CD14-positive monocyte (primary cell): ENCODE measurements at regions not wholly inside any gene's neighbourhood (a gene's known extent, or its start where the extent isn't known, plus 50 kb on each side); places are given as distances from the start of the nearest gene placed in this dataset.

Experiments
- DNase-seq, 3 donors: peaks; one replicate each; pipeline ENCODE4 v3.0.0-alpha.2; 2011 to 2022
- H2AFZ ChIP-seq: 2 replicates; pipeline ENCODE4 v1.6.0; 2012; ENCODE audit warnings: mild to moderate bottlenecking, low read depth, low read length, inconsistent platforms; ENCODE audit not compliant: insufficient read depth, poor library complexity, severe bottlenecking
- H3K27ac ChIP-seq, 2 donors: 1 replicate in 1 of 2; 2 replicates in 1 of 2; pipeline ENCODE4 v1.5.1; 2012 to 2013; ENCODE audit warnings: low read length in 2 of 2, control low read depth in 1 of 2, inconsistent platforms in 1 of 2, low read depth in 1 of 2, mild to moderate bottlenecking in 1 of 2
- H3K27me3 ChIP-seq, 2 donors: one replicate each; pipeline versions ENCODE4 v1.6.0 to v1.6.1; 2011 to 2013; ENCODE audit warnings: low read length in 2 of 2; ENCODE audit not compliant: control insufficient read depth in 2 of 2, insufficient read depth in 2 of 2
- H3K36me3 ChIP-seq, 2 donors: replicated peaks in 1 of 2; 1 replicate in 1 of 2; 2 replicates in 1 of 2; pipeline versions ENCODE4 v1.5.1 to v1.6.1; 2012 to 2013; ENCODE audit warnings: low read length in 2 of 2, control low read depth in 1 of 2, inconsistent platforms in 1 of 2, mild to moderate bottlenecking in 1 of 2; ENCODE audit not compliant: insufficient read depth in 2 of 2, control insufficient read depth in 1 of 2
- H3K4me1 ChIP-seq, 2 donors: 1 replicate in 1 of 2; 2 replicates in 1 of 2; pipeline versions ENCODE4 v1.5.1 to v1.6.1; 2012 to 2013; ENCODE audit warnings: low read length in 2 of 2, control low read depth in 1 of 2, inconsistent platforms in 1 of 2, mild to moderate bottlenecking in 1 of 2, moderate library complexity in 1 of 2; ENCODE audit not compliant: insufficient read depth in 2 of 2, control insufficient read depth in 1 of 2
- H3K4me2 ChIP-seq: replicated peaks from 2 replicates; pipeline ENCODE3; 2012; ENCODE audit warnings: low read length, moderate library complexity, mild to moderate bottlenecking; ENCODE audit not compliant: poor library complexity, severe bottlenecking; ENCODE audit errors: extremely low read depth
- H3K4me3 ChIP-seq, 3 experiments: fragments of 200-600 bp in 1 of 3; sonication (generic) in 1 of 3; replicated peaks in 1 of 3; 1 replicate in 2 of 3; 2 replicates in 1 of 3; pipeline ENCODE4 v1.5.1; 2011 to 2013; ENCODE audit warnings: low read length in 3 of 3, mild to moderate bottlenecking in 3 of 3, control low read depth in 2 of 3, low read depth in 2 of 3, inconsistent platforms in 1 of 3, moderate library complexity in 1 of 3
- H3K79me2 ChIP-seq: 2 replicates; pipeline ENCODE4 v1.6.0; 2012; ENCODE audit warnings: mild to moderate bottlenecking, control low read depth, inconsistent platforms, low read length, moderate library complexity; ENCODE audit not compliant: insufficient read depth
- H3K9ac ChIP-seq: 2 replicates; pipeline ENCODE4 v1.6.0; 2017; ENCODE audit warnings: low read length, mild to moderate bottlenecking; ENCODE audit not compliant: insufficient read depth, poor library complexity, severe bottlenecking
- H3K9me3 ChIP-seq, 2 donors: replicated peaks in 1 of 2; 1 replicate in 1 of 2; 2 replicates in 1 of 2; pipeline versions ENCODE4 v1.5.1 to v1.6.1; 2012 to 2013; ENCODE audit warnings: low read length in 2 of 2, control low read depth in 1 of 2; ENCODE audit not compliant: control insufficient read depth in 1 of 2, insufficient read depth in 1 of 2
- H4K20me1 ChIP-seq: 2 replicates; pipeline ENCODE4 v1.6.0; 2012; ENCODE audit warnings: mild to moderate bottlenecking, low read length, control low read depth, moderate library complexity; ENCODE audit not compliant: insufficient read depth
- H3K27ac Mint-ChIP-seq, 7 donors: one replicate each; pipeline ENCODE4 v1.8.0; 2020; ENCODE audit warnings: mild to moderate bottlenecking in 7 of 7, mixed read lengths in 7 of 7, moderate library complexity in 6 of 7, inconsistent platforms in 2 of 7
- H3K27me3 Mint-ChIP-seq, 3 donors: one replicate each; pipeline ENCODE4 v1.8.0; 2021 to 2022; ENCODE audit warnings: low read depth in 3 of 3, mild to moderate bottlenecking in 3 of 3, mixed read lengths in 3 of 3, moderate library complexity in 3 of 3, inconsistent platforms in 1 of 3
- H3K36me3 Mint-ChIP-seq, 2 donors: one replicate each; pipeline ENCODE4 v1.8.0; 2020; ENCODE audit warnings: mixed read lengths in 2 of 2, inconsistent platforms in 1 of 2, mild to moderate bottlenecking in 1 of 2
- H3K4me1 Mint-ChIP-seq: one replicate; pipeline ENCODE4 v1.8.0; 2020; ENCODE audit warnings: mild to moderate bottlenecking, mixed read lengths
- H3K4me3 Mint-ChIP-seq, 2 donors: one replicate each; pipeline ENCODE4 v1.8.0; 2020; ENCODE audit warnings: mild to moderate bottlenecking in 2 of 2, mixed read lengths in 2 of 2, moderate library complexity in 1 of 2
- H3K9me3 Mint-ChIP-seq, 7 donors: one replicate each; pipeline ENCODE4 v1.8.0; 2020 to 2022; ENCODE audit warnings: mixed read lengths in 7 of 7, mild to moderate bottlenecking in 6 of 7, moderate library complexity in 6 of 7, inconsistent platforms in 2 of 7
- CTCF ChIP-seq: fragments of 200-600 bp; IDR thresholded peaks from one replicate; pipeline ENCODE4 v1.8.0; 2022; ENCODE audit warnings: antibody characterized with exemption, mild to moderate bottlenecking
- whole genome bisulfite sequencing: methylation state at CpG from one replicate; pipeline ENCODE4 v1.1.5; 2013; ENCODE audit warnings: missing lambda C conversion rate; ENCODE audit not compliant: insufficient coverage; 5-methylcytosine and 5-hydroxymethylcytosine counted together
- intact Hi-C, 2 donors: fragments of 100-400 bp; cut with micrococcal nuclease; formaldehyde crosslinking; loops; one replicate each; pipeline versions ENCODE4 v1.15.0 to v1.15.1; 2023

DNA sequence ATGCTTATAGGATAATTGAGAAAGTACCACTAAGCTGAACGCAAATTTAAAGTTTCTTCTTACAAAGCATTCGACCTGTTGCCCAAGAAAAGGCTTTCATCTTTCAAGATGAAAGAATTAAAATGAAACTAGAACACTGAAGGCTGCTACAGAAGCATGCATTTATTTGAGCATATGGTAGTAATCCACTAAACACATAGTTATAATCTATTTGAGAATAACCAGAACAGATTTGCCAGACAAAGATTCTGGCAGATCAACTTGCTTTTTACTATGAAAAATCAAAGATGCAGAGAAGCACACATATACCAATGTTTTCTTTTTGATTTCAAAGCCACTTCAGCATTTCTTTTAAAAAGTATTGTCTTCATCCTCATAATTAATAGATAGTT is 412.2 kb downstream of the UTRN start:
- intact Hi-C loops = no loop called here
- Histone ChIP-seq H3K9me3 (no peaks in the 10 kb centered on the region), H4K20me1 (peaks cover 91% of the 10 kb centered on the region), H3K4me2 (no peak overlapping the region), H3K36me3 (peaks cover 19 to 31% of the 10 kb centered on the region in 2 donors), H3K9ac (no peak overlapping the region), H2AFZ (no peak overlapping the region), H3K27me3 (no peaks in the 10 kb centered on the region), H3K79me2 (peaks cover 49% of the 10 kb centered on the region), H3K4me3 (no peak overlapping the region), H3K4me1 (peaks cover 8 to 13% of the 10 kb centered on the region in 2 donors), H3K27ac (no peak overlapping the region)
- H3K27me3 Mint-ChIP-seq = no peaks in the 10 kb centered on the region
- H3K36me3 Mint-ChIP-seq = peaks cover 4 to 24% of the 10 kb centered on the region in 2 donors
- no peak for DNase-seq
- no peak for TF ChIP-seq CTCF
- H3K4me1 Mint-ChIP-seq = peaks cover 9% of the 10 kb centered on the region
- H3K4me3 Mint-ChIP-seq = no peak overlapping the region
- WGBS = no CpG with 5 or more reads among the region's 2 CpGs
- no peak overlapping the region for H3K27ac Mint-ChIP-seq
- H3K9me3 Mint-ChIP-seq = peaks cover 0 to 2% (median 0%) of the 10 kb centered on the region in 7 donors

DNA sequence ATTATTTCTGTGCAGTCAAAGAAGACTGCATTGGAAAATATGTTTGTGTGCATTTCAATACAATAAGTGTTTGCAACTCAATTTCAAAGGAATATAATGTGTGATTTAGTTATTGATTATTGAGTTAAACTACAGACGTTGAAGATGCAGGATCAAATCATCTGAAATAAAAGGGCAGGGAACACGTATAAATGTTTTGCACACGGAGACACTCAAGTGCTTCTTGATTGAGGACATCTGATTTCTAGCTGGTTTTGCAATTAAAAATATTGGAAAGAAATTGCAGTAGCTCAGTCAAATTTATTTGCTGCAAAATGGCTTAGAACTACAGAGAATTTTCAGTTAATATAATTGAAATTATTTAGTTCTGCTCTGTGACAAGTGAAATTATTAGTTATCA is 412.7 kb downstream of the UTRN start:
- Histone ChIP-seq H3K9ac (no peak overlapping the region), H3K79me2 (peaks cover 49% of the 10 kb centered on the region), H3K4me2 (no peak overlapping the region), H3K27ac (no peak overlapping the region), H3K9me3 (no peaks in the 10 kb centered on the region), H2AFZ (no peak overlapping the region), H4K20me1 (peaks cover 91% of the 10 kb centered on the region), H3K4me3 (no peak overlapping the region), H3K36me3 (peaks cover 24 to 35% of the 10 kb centered on the region in 2 donors), H3K27me3 (no peaks in the 10 kb centered on the region), H3K4me1 (peaks cover 8 to 13% of the 10 kb centered on the region in 2 donors)
- WGBS = 97% methylated on average over 3 of the region's 3 CpGs
- Mint-ChIP-seq H3K36me3 (peaks cover 4 to 21% of the 10 kb centered on the region in 2 donors), H3K4me1 (peaks cover 7% of the 10 kb centered on the region), H3K27me3 (no peaks in the 10 kb centered on the region), H3K27ac (no peak overlapping the region), H3K9me3 (peaks cover 0 to 2% (median 0%) of the 10 kb centered on the region in 7 donors), H3K4me3 (no peak overlapping the region)
- intact Hi-C loops = no loop called here
- TF ChIP-seq CTCF = no peak
- no peak for DNase-seq
